ENCODE measurements at regions not wholly inside any gene's neighbourhood (a gene's known extent, or its start where the extent isn't known, plus 50 kb on each side); places are given as distances from the start of the nearest gene placed in this dataset.

GRCh38 chr15:96583671-96584070 is 253.2 kb downstream of the NR2F2 start:
- TF ChIP-seq ZNF274 (IDR thresholded peaks at IDR 0.05; ENCODE audit: low read depth, low read length): no peak
- H3K4me3 ChIP-seq (ENCODE audit: low read length): no peak overlapping the region

- no peak overlapping the region for H3K4me3 ChIP-seq (ENCODE audit: low read length)
- no peak for TF ChIP-seq ZNF274 (IDR thresholded peaks at IDR 0.05; ENCODE audit: low read depth, low read length)
These were observed 255.2 kb downstream of the NR2F2 start for GRCh38 chr15:96585484-96586386.

GRCh38 chr15:96586901-96587300 is 256.4 kb downstream of the NR2F2 start:
- H3K4me3 ChIP-seq (ENCODE audit: low read length): no peak overlapping the region
- TF ChIP-seq ZNF274 (IDR thresholded peaks at IDR 0.05; ENCODE audit: low read depth, low read length): no peak

- no peak overlapping the region for H3K4me3 ChIP-seq (ENCODE audit: low read length)
- TF ChIP-seq ZNF274 (IDR thresholded peaks at IDR 0.05; ENCODE audit: low read depth, low read length): no peak
These were observed 259.4 kb downstream of the NR2F2 start for GRCh38 chr15:96589864-96590263.

- TF ChIP-seq ZNF274 (IDR thresholded peaks at IDR 0.05; ENCODE audit: low read depth, low read length): no peak
- H3K4me3 ChIP-seq (ENCODE audit: low read length): no peak overlapping the region
These were observed 263.2 kb downstream of the NR2F2 start for GRCh38 chr15:96593735-96594134.

GRCh38 chr15:96595951-96596350 is 265.5 kb downstream of the NR2F2 start:
- TF ChIP-seq ZNF274 (IDR thresholded peaks at IDR 0.05; ENCODE audit: low read depth, low read length): no peak
- no peak overlapping the region for H3K4me3 ChIP-seq (ENCODE audit: low read length)

GRCh38 chr15:96598514-96598913 is 268.0 kb downstream of the NR2F2 start:
- no peak overlapping the region for H3K4me3 ChIP-seq (ENCODE audit: low read length)
- TF ChIP-seq ZNF274 (IDR thresholded peaks at IDR 0.05; ENCODE audit: low read depth, low read length): no peak

- no peak overlapping the region for H3K4me3 ChIP-seq (ENCODE audit: low read length)
- TF ChIP-seq ZNF274 (IDR thresholded peaks at IDR 0.05; ENCODE audit: low read depth, low read length): no peak
These were observed 268.8 kb downstream of the NR2F2 start for GRCh38 chr15:96599268-96599667.

- no peak overlapping the region for H3K4me3 ChIP-seq (ENCODE audit: low read length)
- TF ChIP-seq ZNF274 (IDR thresholded peaks at IDR 0.05; ENCODE audit: low read depth, low read length): no peak
These were observed 269.9 kb downstream of the NR2F2 start for GRCh38 chr15:96600350-96600749.

GRCh38 chr15:96606617-96607016 is 276.1 kb downstream of the NR2F2 start:
- no peak for TF ChIP-seq ZNF274 (IDR thresholded peaks at IDR 0.05; ENCODE audit: low read depth, low read length)
- H3K4me3 ChIP-seq (ENCODE audit: low read length): no peak overlapping the region

GRCh38 chr15:96610757-96611156 is 280.3 kb downstream of the NR2F2 start:
- no peak for TF ChIP-seq ZNF274 (IDR thresholded peaks at IDR 0.05; ENCODE audit: low read depth, low read length)
- H3K4me3 ChIP-seq (ENCODE audit: low read length): no peak overlapping the region

- no peak for TF ChIP-seq ZNF274 (IDR thresholded peaks at IDR 0.05; ENCODE audit: low read depth, low read length)
- H3K4me3 ChIP-seq (ENCODE audit: low read length): no peak overlapping the region
These were observed 282.4 kb downstream of the NR2F2 start for GRCh38 chr15:96612917-96613316.

GRCh38 chr15:96619174-96619573 is 288.7 kb downstream of the NR2F2 start:
- H3K4me3 ChIP-seq (ENCODE audit: low read length): no peak overlapping the region
- TF ChIP-seq ZNF274 (IDR thresholded peaks at IDR 0.05; ENCODE audit: low read depth, low read length): no peak

GRCh38 chr15:96622714-96623113 is 292.2 kb downstream of the NR2F2 start:
- H3K4me3 ChIP-seq (ENCODE audit: low read length): no peak overlapping the region
- no peak for TF ChIP-seq ZNF274 (IDR thresholded peaks at IDR 0.05; ENCODE audit: low read depth, low read length)

- no peak overlapping the region for H3K4me3 ChIP-seq (ENCODE audit: low read length)
- TF ChIP-seq ZNF274 (IDR thresholded peaks at IDR 0.05; ENCODE audit: low read depth, low read length): no peak
These were observed 294.8 kb downstream of the NR2F2 start for GRCh38 chr15:96625256-96625655.
